HEK293 (cell line): ENCODE measurements at regions not wholly inside any gene's neighbourhood (a gene's known extent, or its start where the extent isn't known, plus 50 kb on each side); places are given as distances from the start of the nearest gene placed in this dataset.

Experiments
- CTCF ChIA-PET: fragments of 350-600 bp; formaldehyde crosslinking; extraction: SDS; loops from one replicate; lab custom pipeline; 2021; ENCODE audit warnings: antibody characterized with exemption; lab: Yijun Ruan, JAX
- POLR2A ChIA-PET: fragments of 300-600 bp; formaldehyde crosslinking; extraction: SDS; loops from one replicate; lab custom pipeline; 2020; ENCODE audit warnings: antibody characterized with exemption, inconsistent platforms; lab: Yijun Ruan, JAX
- H3K27ac ChIP-seq: fragments of 200-500 bp; sonication (Bioruptor generic); 2 replicates; pipeline ENCODE4 v1.5.1; 2014; ENCODE audit warnings: low read depth, low read length, control low read depth, inconsistent platforms; ENCODE audit errors: extremely low read depth
- H3K36me3 ChIP-seq, 2 experiments: fragments of 200-500 bp in 1 of 2; sonication (Bioruptor generic) in 1 of 2; 1 replicate in 1 of 2; 2 replicates in 1 of 2; pipeline ENCODE4 v1.5.1; 2014 to 2017; ENCODE audit warnings: inconsistent platforms in 2 of 2, low read length in 2 of 2; ENCODE audit not compliant: control insufficient read depth in 2 of 2, insufficient read depth in 1 of 2
- H3K4me1 ChIP-seq: fragments of 200-500 bp; sonication (Bioruptor generic); 2 replicates; pipeline ENCODE4 v1.5.1; 2014; ENCODE audit warnings: mild to moderate bottlenecking, low read length, inconsistent platforms; ENCODE audit not compliant: control insufficient read depth, insufficient read depth
- H3K4me3 ChIP-seq: 2 replicates; pipeline ENCODE4 v1.5.1; 2011; ENCODE audit warnings: low read depth, mild to moderate bottlenecking, control low read depth, low read length, moderate library complexity
- H3K9me3 ChIP-seq: fragments of 200-500 bp; sonication (Bioruptor generic); 2 replicates; pipeline ENCODE4 v1.5.1; 2014; ENCODE audit warnings: low read depth, low read length, inconsistent platforms; ENCODE audit not compliant: control insufficient read depth, insufficient read depth
- BCL6B ChIP-seq: fragments of 450-650 bp; formaldehyde crosslinking; IDR thresholded peaks from 2 replicates; pipeline ENCODE4 v1.5.1; 2017; ENCODE audit warnings: missing biosample characterization, missing genetic modification characterization
- GLI4 ChIP-seq: fragments of 450-650 bp; formaldehyde crosslinking; IDR thresholded peaks from 2 replicates; pipeline ENCODE4 v1.5.1; 2016; ENCODE audit warnings: missing biosample characterization, missing genetic modification characterization
- HIC1 ChIP-seq: fragments of 450-650 bp; formaldehyde crosslinking; IDR thresholded peaks from 2 replicates; pipeline ENCODE4 v1.5.1; 2016; ENCODE audit warnings: missing biosample characterization, missing genetic modification characterization
- KLF10 ChIP-seq: fragments of 450-650 bp; IDR thresholded peaks from 2 replicates; pipeline ENCODE4 v1.5.1; 2018; ENCODE audit warnings: missing biosample characterization, mild to moderate bottlenecking, missing genetic modification characterization
- MZF1 ChIP-seq: fragments of 450-650 bp; formaldehyde crosslinking; IDR thresholded peaks from 2 replicates; pipeline ENCODE4 v1.5.1; 2017; ENCODE audit warnings: missing biosample characterization, missing genetic modification characterization, borderline replicate concordance
- OSR2 ChIP-seq: fragments of 450-650 bp; formaldehyde crosslinking; IDR thresholded peaks from 2 replicates; pipeline ENCODE4 v1.5.1; 2016; ENCODE audit warnings: missing biosample characterization, missing genetic modification characterization
- PRDM1 ChIP-seq: fragments of 450-650 bp; formaldehyde crosslinking; IDR thresholded peaks from 2 replicates; pipeline ENCODE4; 2016; ENCODE audit warnings: missing biosample characterization, missing genetic modification characterization
- PRDM10 ChIP-seq: fragments of 450-650 bp; formaldehyde crosslinking; IDR thresholded peaks from 2 replicates; pipeline ENCODE4 v1.5.1; 2016; ENCODE audit warnings: missing biosample characterization, missing genetic modification characterization
- SALL2 ChIP-seq: fragments of 450-650 bp; formaldehyde crosslinking; IDR thresholded peaks from 2 replicates; pipeline ENCODE4 v1.5.0; 2017; ENCODE audit warnings: missing biosample characterization, mild to moderate bottlenecking, missing genetic modification characterization, borderline replicate concordance
- TRIM28 ChIP-seq: IDR thresholded peaks from 2 replicates; pipeline ENCODE4 v1.6.1; 2011; ENCODE audit warnings: low read length, control low read depth, borderline replicate concordance
- WT1 ChIP-seq: fragments of 450-650 bp; formaldehyde crosslinking; IDR thresholded peaks from 2 replicates; pipeline ENCODE4 v1.5.1; 2016; ENCODE audit warnings: missing biosample characterization, missing genetic modification characterization
- ZBTB1 ChIP-seq: fragments of 450-650 bp; formaldehyde crosslinking; IDR thresholded peaks from 2 replicates; pipeline ENCODE4 v1.5.1; 2016; ENCODE audit warnings: missing biosample characterization, missing genetic modification characterization
- ZBTB17 ChIP-seq: fragments of 450-650 bp; formaldehyde crosslinking; IDR thresholded peaks from 2 replicates; pipeline ENCODE4 v1.5.1; 2016; ENCODE audit warnings: missing biosample characterization, missing genetic modification characterization
- ZFP37 ChIP-seq: fragments of 450-650 bp; formaldehyde crosslinking; IDR thresholded peaks from 2 replicates; pipeline ENCODE4 v1.5.1; 2016; ENCODE audit warnings: missing biosample characterization, missing genetic modification characterization
- ZNF10 ChIP-seq: fragments of 450-650 bp; formaldehyde crosslinking; IDR thresholded peaks from 2 replicates; pipeline ENCODE4 v1.5.1; 2017; ENCODE audit warnings: missing biosample characterization, missing genetic modification characterization
- ZNF112 ChIP-seq: fragments of 450-650 bp; formaldehyde crosslinking; IDR thresholded peaks from 2 replicates; pipeline ENCODE4 v1.5.0; 2017; ENCODE audit warnings: missing biosample characterization, missing genetic modification characterization
- ZNF202 ChIP-seq: fragments of 450-650 bp; formaldehyde crosslinking; IDR thresholded peaks from 2 replicates; pipeline ENCODE4 v1.5.1; 2016; ENCODE audit warnings: missing biosample characterization, missing genetic modification characterization, borderline replicate concordance
- ZNF391 ChIP-seq: fragments of 450-650 bp; formaldehyde crosslinking; IDR thresholded peaks from 2 replicates; pipeline ENCODE4 v1.5.1; 2016; ENCODE audit warnings: low read depth, missing biosample characterization, missing genetic modification characterization, borderline replicate concordance
- ZNF449 ChIP-seq: fragments of 450-650 bp; formaldehyde crosslinking; IDR thresholded peaks from 2 replicates; pipeline ENCODE4 v1.5.1; 2017; ENCODE audit warnings: missing biosample characterization, mild to moderate bottlenecking, missing genetic modification characterization, moderate library complexity
- ZNF558 ChIP-seq: fragments of 450-650 bp; formaldehyde crosslinking; IDR thresholded peaks from 2 replicates; pipeline ENCODE4 v1.5.1; 2016; ENCODE audit warnings: missing biosample characterization, missing genetic modification characterization
- ZNF585B ChIP-seq: fragments of 450-650 bp; formaldehyde crosslinking; IDR thresholded peaks from 2 replicates; pipeline ENCODE4 v1.5.1; 2016; ENCODE audit warnings: missing biosample characterization, missing genetic modification characterization
- ZNF596 ChIP-seq: fragments of 450-650 bp; IDR thresholded peaks from 2 replicates; pipeline ENCODE4 v1.5.0; 2018; ENCODE audit warnings: missing biosample characterization, mild to moderate bottlenecking, missing genetic modification characterization, moderate library complexity
- ZNF704 ChIP-seq: fragments of 450-650 bp; formaldehyde crosslinking; IDR thresholded peaks from 2 replicates; pipeline ENCODE4 v1.5.1; 2016; ENCODE audit warnings: missing biosample characterization, missing genetic modification characterization
- ZNF768 ChIP-seq: fragments of 450-650 bp; formaldehyde crosslinking; IDR thresholded peaks from 2 replicates; pipeline ENCODE4 v1.5.1; 2018; ENCODE audit warnings: missing biosample characterization, mild to moderate bottlenecking, missing genetic modification characterization
- ZNF830 ChIP-seq: fragments of 450-650 bp; IDR thresholded peaks from 2 replicates; pipeline ENCODE4 v1.5.0; 2018; ENCODE audit warnings: missing biosample characterization, missing genetic modification characterization, low read depth, mild to moderate bottlenecking, moderate library complexity
- ZSCAN18 ChIP-seq: fragments of 450-650 bp; formaldehyde crosslinking; IDR thresholded peaks from 2 replicates; pipeline ENCODE4 v1.5.1; 2016; ENCODE audit warnings: missing biosample characterization, missing genetic modification characterization
- ZSCAN4 ChIP-seq: fragments of 450-650 bp; formaldehyde crosslinking; IDR thresholded peaks from 2 replicates; pipeline ENCODE4 v1.5.1; 2017; ENCODE audit warnings: missing biosample characterization, missing genetic modification characterization

GRCh38 chr22:42190274-42190673, 59.7 kb upstream of the CYP2D6 start:
- no peak overlapping the region for H3K4me3 ChIP-seq
- H3K9me3 ChIP-seq = no peaks in the 10 kb centered on the region
- H3K27ac ChIP-seq = no peak overlapping the region
- ChIA-PET POLR2A (no interaction called here), CTCF (interaction anchor here (0.6 to 0.7 kb wide), 3 partner anchors 16 to 297 kb away, joined by 3 to 5 read pairs (median 4); no protein-coding TSS in a partner anchor)
- no peaks in the 10 kb centered on the region for H3K36me3 ChIP-seq
- H3K4me1 ChIP-seq = no peaks in the 10 kb centered on the region
- TF ChIP-seq ZFP37 (tag by site-specific recombination) (no peak), ZNF449 (tag by site-specific recombination) (no peak), ZNF10 (tag by site-specific recombination) (no peak), ZNF704 (no peak), SALL2 (no peak), ZNF585B (no peak), PRDM1 (no peak), ZNF830 (tag by site-specific recombination) (no peak), WT1 (tag by site-specific recombination) (no peak), PRDM10 (tag by site-specific recombination) (no peak), ZNF558 (tag by site-specific recombination) (no peak), KLF10 (tag by site-specific recombination) (no peak), ZNF596 (no peak), ZSCAN18 (no peak), GLI4 (tag by site-specific recombination) (0 out of 2 replicates have a peak, but pooled peaks have one; percentile 68), HIC1 (tag by site-specific recombination) (0 out of 2 replicates have a peak, but pooled peaks have one; percentile 12), BCL6B (tag by site-specific recombination) (no peak), ZSCAN4 (tag by site-specific recombination) (peak; percentile 71), MZF1 (tag by site-specific recombination) (no peak), ZNF768 (no peak), OSR2 (tag by site-specific recombination) (no peak), TRIM28 (peak; percentile 65; the same call in 1 of the 2 replicates), ZNF391 (no peak), ZNF202 (tag by site-specific recombination) (no peak), ZNF112 (no peak), ZBTB17 (no peak), ZBTB1 (tag by site-specific recombination) (no peak)
